Neural crest cell (in vitro differentiated cells): ENCODE measurements at regions not wholly inside any gene's neighbourhood (a gene's known extent, or its start where the extent isn't known, plus 50 kb on each side); places are given as distances from the start of the nearest gene placed in this dataset.
A peak's percentile ranks its signal among the peaks of the same experiment; 100 is the strongest.

ENCODE experiments used
- DNase-seq: peaks from one replicate; pipeline ENCODE4 v3.0.0; 2021; ENCODE audit warnings: low read depth, mixed read lengths, low spot score
- H3K27ac Mint-ChIP-seq: one replicate; pipeline ENCODE4 v1.8.0; 2021; ENCODE audit warnings: mild to moderate bottlenecking, mixed read lengths; ENCODE audit not compliant: unreplicated experiment
- H3K27me3 Mint-ChIP-seq: 2 replicates; pipeline ENCODE4 v1.8.0; 2021; ENCODE audit warnings: low read depth, mild to moderate bottlenecking, mixed read lengths
- H3K36me3 Mint-ChIP-seq: 2 replicates; pipeline ENCODE4 v1.8.0; 2021; ENCODE audit warnings: low read depth, mild to moderate bottlenecking, mixed read lengths
- H3K4me1 Mint-ChIP-seq: 2 replicates; pipeline ENCODE4 v1.8.0; 2021; ENCODE audit warnings: mixed read lengths
- H3K4me3 Mint-ChIP-seq: one replicate; pipeline ENCODE4 v1.8.0; 2021; ENCODE audit warnings: mild to moderate bottlenecking, mixed read lengths
- H3K9me3 Mint-ChIP-seq: 2 replicates; pipeline ENCODE4 v1.8.0; 2021; ENCODE audit warnings: mixed read lengths
- CTCF ChIP-seq: fragments of 200-600 bp; sonication (generic); conservative IDR thresholded peaks from 2 replicates; pipeline ENCODE4 v1.5.0; 2021; ENCODE audit warnings: antibody characterized with exemption, mild to moderate bottlenecking

GRCh38 chr11:133718238-133718637 lies 127.1 kb downstream of the SPATA19 start:
- no peak overlapping the region for H3K27ac Mint-ChIP-seq

DNA sequence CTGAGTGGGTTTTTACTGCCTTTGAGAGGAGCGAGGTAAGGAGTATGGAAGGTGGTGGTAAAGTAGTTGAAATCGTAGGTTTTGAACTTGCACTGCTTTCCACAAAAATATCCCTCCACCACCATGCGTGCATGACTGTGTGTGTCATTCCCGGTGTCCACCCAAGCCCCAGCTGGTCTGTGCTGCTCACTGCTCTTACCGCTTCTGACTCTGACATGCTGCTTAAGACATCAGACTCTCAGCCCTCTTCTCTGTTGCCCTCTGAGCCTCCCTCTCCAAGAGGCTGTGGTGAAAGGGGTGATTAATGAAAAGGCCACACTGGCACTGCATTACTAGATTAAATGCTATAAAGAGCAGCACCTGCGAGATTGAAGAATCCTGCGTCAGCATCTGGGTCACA lies 128.7 kb downstream of the SPATA19 start:
- Mint-ChIP-seq H3K36me3 (no peaks in the 10 kb centered on the region), H3K9me3 (no peaks in the 10 kb centered on the region), H3K4me1 (peaks cover 5% of the 10 kb centered on the region), H3K4me3 (no peak overlapping the region), H3K27me3 (no peaks in the 10 kb centered on the region), H3K27ac (no peak overlapping the region)
- no peak for DNase-seq
- no peak for TF ChIP-seq CTCF

More at GRCh38 chr11:133718238-133718637, 127.1 kb downstream of the SPATA19 start:
- H3K9me3 Mint-ChIP-seq, result no peaks in the 10 kb centered on the region
- no peaks in the 10 kb centered on the region for H3K27me3 Mint-ChIP-seq
- no peak for TF ChIP-seq CTCF
- peaks cover 10% of the 10 kb centered on the region for H3K4me1 Mint-ChIP-seq
- DNase-seq, result no peak
- H3K36me3 Mint-ChIP-seq, result no peaks in the 10 kb centered on the region
- no peak overlapping the region for H3K4me3 Mint-ChIP-seq

GRCh38 chr11:133715602-133716001 lies 129.7 kb downstream of the SPATA19 start:
- H3K9me3 Mint-ChIP-seq, result no peaks in the 10 kb centered on the region
- H3K36me3 Mint-ChIP-seq, result no peaks in the 10 kb centered on the region
- H3K4me3 Mint-ChIP-seq, result no peak overlapping the region
- no peak for TF ChIP-seq CTCF
- DNase-seq, result no peak
- H3K4me1 Mint-ChIP-seq, result peaks cover 5% of the 10 kb centered on the region
- H3K27ac Mint-ChIP-seq, result no peak overlapping the region
- no peaks in the 10 kb centered on the region for H3K27me3 Mint-ChIP-seq

DNA sequence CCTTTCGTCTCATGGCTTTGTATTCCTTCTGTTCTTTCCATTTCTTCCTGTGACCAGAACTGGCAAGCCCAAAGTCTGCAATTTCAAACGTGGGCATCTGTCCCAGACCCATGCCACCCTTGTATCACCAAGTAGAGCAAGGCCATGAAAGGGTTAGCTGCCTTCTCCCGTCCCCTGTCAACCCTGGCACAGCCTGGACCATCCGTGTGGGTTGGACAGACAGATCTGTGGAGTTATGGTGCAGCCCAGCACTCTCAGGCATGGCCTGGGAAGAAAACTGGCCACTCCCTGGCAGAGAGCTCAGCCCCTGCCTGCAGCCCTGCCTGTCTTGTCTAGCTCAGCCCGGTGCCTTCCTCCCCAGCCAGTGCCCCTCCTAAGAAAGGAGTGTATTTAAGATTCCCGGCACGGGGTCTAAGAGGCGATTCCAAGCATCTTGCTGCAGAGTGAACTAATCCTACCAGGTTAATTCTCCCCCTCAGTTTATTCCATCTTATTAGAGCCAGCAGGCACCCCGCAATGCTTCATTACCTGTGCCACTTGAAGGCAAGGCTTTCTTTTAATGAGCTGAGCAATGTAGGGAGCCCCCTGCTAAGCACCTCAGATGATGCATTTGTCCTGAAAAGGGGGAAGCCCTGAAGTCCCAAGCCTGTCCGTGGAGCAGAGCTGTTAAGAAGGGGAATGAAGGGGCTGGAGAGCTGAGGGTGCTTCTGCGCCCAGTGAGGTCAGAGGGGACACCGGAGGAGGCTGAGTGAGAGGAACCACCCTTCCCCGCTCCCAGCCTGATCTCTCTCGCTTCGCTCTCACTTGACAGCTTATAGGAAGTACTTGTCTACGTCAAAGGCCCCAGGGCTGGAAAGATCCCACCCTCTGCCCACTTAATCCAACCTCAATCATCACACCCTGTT lies 130.6 kb downstream of the SPATA19 start:
- TF ChIP-seq CTCF, result no peak
- H3K9me3 Mint-ChIP-seq, result no peaks in the 10 kb centered on the region
- H3K36me3 Mint-ChIP-seq, result no peaks in the 10 kb centered on the region
- H3K27ac Mint-ChIP-seq, result no peak overlapping the region
- H3K4me3 Mint-ChIP-seq, result no peak overlapping the region
- H3K4me1 Mint-ChIP-seq, result peaks cover 5% of the 10 kb centered on the region
- H3K27me3 Mint-ChIP-seq, result no peaks in the 10 kb centered on the region
- DNase-seq, result no peak

DNA sequence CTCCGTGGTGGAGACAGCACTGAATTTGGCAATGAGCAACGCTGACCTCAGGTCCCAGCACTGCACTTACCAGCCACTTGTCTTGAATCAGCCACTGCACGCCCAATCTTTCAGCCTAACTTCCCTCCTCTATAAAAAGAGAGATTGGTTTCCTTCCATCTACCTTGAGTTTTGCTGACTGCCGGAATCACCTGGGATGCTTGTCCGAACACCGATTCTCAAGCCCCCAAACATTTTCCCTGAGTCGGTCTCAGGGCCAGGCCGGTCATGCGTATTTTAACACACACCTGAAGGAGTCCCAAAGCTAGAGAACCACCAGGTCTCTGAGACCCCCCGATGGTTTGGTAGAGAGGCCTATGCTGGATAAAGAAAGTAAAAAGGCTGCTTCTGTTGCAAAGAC lies 131.5 kb downstream of the SPATA19 start:
- Mint-ChIP-seq H3K27ac (peak overlapping the region; percentile 65), H3K4me1 (peaks cover 5% of the 10 kb centered on the region)
- no peak for DNase-seq

More for the DNA sequence above, 131.5 kb downstream of the SPATA19 start:
- Mint-ChIP-seq H3K4me3 (no peak overlapping the region), H3K9me3 (no peaks in the 10 kb centered on the region), H3K27me3 (no peaks in the 10 kb centered on the region), H3K36me3 (no peaks in the 10 kb centered on the region)
- TF ChIP-seq CTCF, result no peak
